ENCODE measurements at regions not wholly inside any gene's neighbourhood (a gene's known extent, or its start where the extent isn't known, plus 50 kb on each side); places are given as distances from the start of the nearest gene placed in this dataset.

- no peak for DNase-seq
Observed at GRCh38 chr5:175282611-175283225, 161.3 kb downstream of the DRD1 start.

- no peak for DNase-seq
Observed at GRCh38 chr5:175281714-175282113, 162.3 kb downstream of the DRD1 start.

DNA sequence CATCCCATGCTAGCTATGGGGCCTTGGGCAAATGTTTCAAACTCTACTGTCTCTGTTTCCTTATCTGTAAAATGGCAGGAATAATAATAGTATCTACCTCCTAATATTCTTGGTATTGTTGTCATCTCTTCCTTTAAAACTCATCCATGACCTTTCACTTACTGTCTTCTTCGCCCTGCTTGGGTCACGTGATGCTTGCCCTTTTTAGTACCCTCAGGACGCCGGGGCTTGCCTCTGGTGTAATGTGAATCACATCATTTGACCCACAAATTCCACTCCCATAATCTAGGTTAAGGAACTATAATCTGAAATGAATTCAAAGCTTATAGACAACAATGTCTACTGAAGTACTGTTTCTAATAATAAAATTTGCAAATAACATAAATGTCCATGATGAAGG is 162.7 kb downstream of the DRD1 start:
- DNase-seq = no peak

- DNase-seq = no peak
Observed at GRCh38 chr5:175279506-175279905, 164.5 kb downstream of the DRD1 start.

DNA sequence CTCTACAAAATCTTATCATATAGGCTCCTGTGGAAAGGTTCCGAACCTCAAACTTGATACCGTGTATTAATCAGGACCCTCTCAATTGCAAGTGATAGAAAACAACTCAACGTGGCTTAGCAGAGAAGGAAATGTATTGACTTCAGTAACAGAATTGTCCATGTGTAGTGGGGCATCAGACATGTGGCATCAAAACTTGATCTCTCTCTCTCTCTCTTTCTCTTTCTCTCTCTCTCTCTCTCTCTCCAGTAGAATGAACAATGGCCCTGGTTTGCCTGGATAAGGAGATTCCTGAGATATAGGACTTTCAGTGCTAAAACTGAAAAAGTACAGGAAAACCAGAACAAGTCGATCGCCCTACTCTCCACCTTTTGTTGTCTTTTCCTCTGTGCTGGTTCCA is 168.2 kb downstream of the DRD1 start:
- DNase-seq = no peak

DNA sequence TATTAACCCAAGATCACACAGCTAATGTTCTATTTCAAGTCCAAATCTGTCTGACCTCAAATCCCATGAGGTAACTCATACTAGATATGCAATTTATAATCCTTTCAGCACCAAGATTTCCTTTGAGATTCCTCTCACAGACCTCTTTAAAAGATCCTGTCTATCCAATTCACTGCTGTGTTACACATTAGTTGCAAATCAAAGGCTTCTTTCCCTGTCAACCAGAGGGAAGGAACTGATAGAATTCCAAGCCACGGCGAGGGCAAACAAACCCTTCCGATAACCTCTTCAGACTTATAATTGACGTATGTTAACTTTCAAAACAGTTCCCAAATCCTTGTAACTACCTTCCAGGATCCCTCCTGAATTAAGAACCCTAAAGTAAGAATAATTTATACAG is 168.9 kb downstream of the DRD1 start:
- no peak for DNase-seq

- DNase-seq = no peak
Observed at GRCh38 chr5:175274171-175274570, 169.8 kb downstream of the DRD1 start.

DNA sequence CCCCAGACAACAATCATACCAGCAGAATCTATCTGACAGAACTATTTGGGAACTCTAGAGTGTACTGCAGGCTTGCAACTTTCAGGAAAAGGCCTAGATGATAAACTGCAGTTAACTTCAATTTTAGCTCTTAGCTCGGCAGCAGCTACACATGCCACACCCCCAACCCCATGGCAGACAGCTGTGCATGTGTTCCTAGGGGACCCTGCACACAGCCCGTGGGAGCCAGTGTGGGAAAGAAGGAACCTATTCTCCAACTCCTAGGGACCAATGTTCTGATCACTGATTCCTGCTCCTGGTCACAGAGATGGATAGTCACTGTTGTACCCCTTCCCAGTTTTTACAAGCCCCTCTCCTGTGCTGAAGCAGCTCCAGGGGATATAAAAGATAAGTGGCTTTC is 179.6 kb downstream of the DRD1 start:
- DNase-seq = no peak

DNA sequence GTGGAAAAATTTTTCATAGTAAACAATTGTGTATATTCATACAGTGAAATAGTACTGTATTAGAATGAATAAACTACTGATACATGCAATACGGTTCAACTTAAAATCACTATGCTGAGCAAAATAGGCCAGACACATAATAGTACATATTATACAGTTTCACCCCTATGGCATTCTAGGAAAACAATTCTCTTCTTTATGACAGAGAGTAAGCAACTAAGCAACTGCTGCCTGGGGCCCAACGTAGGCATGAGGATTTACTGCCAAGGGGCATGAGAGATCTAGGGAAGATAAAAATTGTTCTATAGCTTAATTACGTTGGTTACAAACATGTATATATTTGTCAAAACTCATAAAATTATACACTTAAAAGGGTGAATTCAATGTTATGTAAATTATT is 180.2 kb downstream of the DRD1 start:
- no peak for DNase-seq

DNA sequence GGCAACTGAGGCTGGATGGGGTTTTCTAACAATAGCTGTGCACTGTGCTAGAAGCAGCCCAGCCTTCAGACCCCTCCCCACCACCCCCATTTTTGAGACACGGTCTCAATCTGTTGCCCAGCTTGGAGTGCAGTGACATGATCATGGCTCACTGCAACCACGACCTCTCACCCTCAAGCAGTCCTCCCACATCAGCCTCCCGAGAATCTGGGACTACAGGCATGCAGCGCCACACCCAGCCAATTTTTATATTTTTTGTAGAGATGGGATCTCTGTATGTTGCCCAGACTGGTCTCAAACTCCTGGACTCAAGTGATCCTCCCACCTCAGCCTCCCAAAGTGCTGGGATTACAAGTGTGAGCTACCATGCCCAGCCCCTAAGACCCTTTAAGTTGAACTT is 182.5 kb downstream of the DRD1 start:
- DNase-seq = no peak

DNA sequence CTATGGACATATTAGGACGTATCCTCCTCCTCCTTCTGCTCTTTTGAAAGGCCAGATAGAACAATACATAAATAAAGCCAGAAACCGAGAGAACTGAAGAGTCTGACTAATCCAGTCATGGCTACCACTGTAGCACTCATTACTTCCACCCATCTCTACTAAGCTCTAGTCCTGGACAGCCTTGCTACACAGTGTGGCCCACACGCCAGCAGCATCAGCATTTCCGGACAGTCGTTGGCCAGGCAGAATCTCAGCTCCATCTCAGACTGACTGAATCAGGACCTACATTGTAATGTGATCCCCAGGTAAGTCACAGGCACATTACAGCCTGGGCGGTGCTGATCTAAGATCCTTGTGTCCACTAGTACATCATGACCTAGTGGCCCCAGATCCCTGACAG is 182.9 kb downstream of the DRD1 start:
- no peak for DNase-seq

DNA sequence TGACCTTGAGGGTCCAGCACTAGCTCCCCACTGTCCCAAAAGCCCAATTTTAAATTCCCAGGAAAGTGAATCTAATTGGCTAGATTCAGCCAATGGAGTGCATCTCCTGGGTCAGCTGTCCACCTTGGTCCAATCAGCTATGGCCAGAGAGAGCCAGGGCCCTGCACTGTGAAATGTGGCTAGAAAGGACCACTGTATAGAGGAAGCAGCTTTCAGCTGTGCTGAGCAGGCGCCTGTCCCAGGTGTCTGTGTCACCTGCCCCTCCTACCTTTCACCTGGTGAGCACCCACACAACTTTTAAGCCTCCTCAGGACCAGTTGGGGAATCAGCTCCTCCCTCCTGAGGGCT is 186.2 kb downstream of the DRD1 start:
- DNase-seq = no peak

GRCh38 chr5:175257128-175257846 is 186.7 kb downstream of the DRD1 start:
- DNase-seq = no peak

- DNase-seq = no peak
Observed at GRCh38 chr5:175254155-175254554, 189.8 kb downstream of the DRD1 start.

DNA sequence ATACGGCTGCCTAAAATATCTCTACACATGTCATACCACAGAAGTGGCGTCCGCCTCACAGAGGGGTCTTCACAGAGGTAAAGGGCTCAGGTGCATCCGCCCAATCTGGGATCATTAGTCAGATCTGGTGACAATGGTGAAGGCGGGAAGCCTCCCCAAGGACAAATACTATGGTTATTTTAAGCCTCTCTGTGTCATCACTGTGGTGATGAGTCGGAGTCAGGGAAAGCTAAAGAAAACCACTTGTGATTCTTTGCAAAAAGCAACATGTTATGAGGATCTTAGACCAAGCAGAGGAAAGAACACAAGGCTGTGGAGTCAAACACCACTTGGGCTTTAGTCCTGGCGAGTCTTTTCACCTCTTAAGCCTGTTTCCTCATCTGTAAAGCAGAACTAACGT is 190.4 kb downstream of the DRD1 start:
- no peak for DNase-seq

- no peak for DNase-seq
Observed at GRCh38 chr5:175252234-175252805, 191.7 kb downstream of the DRD1 start.

DNA sequence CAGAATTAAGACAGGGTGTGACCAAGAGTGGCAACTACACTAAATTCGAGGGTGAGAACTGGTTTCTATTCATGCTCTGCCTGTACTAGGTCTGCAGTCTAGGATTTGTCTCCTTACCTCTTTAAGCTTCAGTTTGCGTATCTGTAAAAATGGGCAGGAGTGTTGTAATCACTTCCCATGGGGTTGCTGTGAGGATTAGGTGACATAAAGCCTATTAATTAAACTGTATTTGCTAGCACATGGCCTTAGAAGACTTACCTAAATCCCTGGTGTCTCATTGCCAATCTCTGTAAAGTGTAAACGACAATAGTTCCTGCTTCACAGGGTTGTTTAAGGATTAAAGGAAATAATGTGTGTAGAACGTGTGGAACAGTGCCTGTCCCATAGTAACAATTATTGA is 193.6 kb downstream of the DRD1 start:
- DNase-seq = no peak

DNA sequence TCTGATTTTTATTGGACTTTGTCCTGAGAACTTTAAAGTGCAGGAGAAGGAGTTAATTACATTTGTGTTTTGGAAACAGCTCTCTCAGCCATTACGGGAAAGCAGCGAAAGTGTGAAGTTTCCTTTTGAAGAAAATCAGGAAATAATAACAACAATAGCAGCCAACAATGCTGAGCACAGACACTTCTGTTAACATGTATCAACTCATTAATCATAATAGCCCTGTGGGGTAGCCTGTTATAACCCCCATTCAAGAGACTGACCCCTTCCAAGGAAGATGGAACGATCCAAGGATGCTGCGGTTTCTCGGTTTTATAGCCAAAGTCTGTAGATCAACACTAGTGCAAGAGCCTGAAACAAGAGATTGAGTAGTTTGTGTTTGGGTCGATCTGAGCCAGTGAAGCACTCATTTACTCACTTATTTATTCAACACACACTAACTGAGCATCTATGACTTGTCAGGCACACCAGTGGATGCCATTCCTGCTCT is 195.5 kb downstream of the DRD1 start:
- DNase-seq = no peak

GRCh38 chr5:175246889-175247520 is 197.0 kb downstream of the DRD1 start:
- no peak for DNase-seq

GRCh38 chr5:175246242-175246888 is 197.6 kb downstream of the DRD1 start:
- DNase-seq = peak; percentile 28

DNA sequence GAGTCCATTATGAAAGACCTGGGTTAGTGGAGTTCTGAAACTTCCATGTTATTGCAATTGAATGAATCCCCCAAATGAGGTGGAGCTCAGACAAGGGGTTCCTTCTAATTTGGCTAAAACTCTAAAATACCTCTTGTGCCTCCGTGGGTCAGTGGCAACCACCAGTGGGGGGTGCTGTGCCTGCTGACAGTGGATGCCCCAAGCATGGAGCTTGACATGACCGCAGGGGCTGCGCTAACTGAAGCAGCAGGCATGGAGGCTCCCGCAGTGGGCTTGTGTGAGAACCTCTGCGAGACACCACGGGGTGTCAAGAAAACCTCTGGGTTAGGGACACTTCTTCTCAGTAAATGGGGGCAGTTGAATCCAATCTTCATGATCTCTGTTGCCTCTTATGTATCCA is 200.5 kb downstream of the DRD1 start:
- no peak for DNase-seq

- DNase-seq = no peak
Observed at GRCh38 chr5:175242207-175242606, 201.8 kb downstream of the DRD1 start.

- no peak for DNase-seq
Observed at GRCh38 chr5:175238326-175238725, 205.7 kb downstream of the DRD1 start.

DNA sequence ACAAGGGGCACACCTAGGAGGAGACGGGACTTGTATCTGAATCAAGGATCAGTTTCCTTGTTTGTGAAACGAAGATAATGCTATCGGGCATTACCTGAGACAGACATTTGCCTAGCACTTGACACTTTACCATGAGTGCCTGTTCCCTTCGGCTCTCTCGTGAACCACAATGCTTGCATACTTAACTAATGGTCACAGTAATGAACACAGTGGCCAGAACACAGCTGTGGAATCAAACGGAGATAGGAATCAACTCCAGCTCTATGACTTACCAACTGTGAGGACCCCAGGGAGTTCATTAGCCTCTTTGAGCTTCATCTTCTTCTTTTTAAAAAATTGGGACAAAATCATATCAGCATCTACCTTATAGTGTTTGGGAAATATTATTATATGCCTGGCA is 207.8 kb downstream of the DRD1 start:
- DNase-seq = no peak

Measured in MV-4-11 (cell line).